ENCODE measurements at regions not wholly inside any gene's neighbourhood (a gene's known extent, or its start where the extent isn't known, plus 50 kb on each side); places are given as distances from the start of the nearest gene placed in this dataset.

DNA sequence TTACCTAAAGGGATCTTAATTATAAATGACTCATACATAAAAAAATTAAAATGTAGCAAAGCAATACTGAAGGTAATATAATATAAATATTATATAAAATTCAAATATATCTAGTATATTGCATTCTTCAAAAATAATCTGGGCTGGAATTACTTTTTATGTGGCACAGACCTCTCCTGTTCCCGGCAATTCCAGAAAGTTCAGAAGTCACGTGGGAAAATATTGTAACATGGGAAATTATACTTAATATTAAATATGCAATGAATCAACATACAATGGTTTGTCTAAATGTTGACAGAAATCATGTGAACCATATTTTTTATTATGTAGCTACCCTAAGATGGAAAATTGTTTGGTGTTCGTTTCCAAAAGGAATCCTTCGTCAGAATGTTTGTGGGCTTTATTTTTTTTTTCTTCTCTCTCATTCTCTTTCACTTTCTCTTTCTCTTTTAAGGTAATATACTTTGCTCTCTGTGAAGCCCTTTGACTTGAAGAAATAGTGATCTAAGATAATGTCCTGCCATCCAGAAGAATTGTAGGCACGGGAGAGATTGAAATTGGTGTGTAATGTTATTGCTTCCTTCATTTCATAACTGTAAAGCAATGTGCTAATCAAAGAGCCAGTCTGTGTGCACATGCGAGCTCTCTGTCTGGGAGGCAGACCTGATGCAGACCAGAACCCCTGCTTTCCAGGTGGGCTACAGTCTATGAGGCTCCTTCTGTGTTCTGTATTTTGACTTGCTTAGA lies 559.4 kb downstream of the NR2F2 start:
- TF ChIP-seq, protein P1, sequence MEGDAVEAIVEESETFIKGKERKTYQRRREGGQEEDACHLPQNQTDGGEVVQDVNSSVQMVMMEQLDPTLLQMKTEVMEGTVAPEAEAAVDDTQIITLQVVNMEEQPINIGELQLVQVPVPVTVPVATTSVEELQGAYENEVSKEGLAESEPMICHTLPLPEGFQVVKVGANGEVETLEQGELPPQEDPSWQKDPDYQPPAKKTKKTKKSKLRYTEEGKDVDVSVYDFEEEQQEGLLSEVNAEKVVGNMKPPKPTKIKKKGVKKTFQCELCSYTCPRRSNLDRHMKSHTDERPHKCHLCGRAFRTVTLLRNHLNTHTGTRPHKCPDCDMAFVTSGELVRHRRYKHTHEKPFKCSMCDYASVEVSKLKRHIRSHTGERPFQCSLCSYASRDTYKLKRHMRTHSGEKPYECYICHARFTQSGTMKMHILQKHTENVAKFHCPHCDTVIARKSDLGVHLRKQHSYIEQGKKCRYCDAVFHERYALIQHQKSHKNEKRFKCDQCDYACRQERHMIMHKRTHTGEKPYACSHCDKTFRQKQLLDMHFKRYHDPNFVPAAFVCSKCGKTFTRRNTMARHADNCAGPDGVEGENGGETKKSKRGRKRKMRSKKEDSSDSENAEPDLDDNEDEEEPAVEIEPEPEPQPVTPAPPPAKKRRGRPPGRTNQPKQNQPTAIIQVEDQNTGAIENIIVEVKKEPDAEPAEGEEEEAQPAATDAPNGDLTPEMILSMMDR (IDR thresholded peaks at IDR 0.05) = no peak
- TF ChIP-seq POLR2A (IDR thresholded peaks at IDR 0.05) = no peak
